Fibroblast of mammary gland (primary cell): ENCODE measurements at regions not wholly inside any gene's neighbourhood (a gene's known extent, or its start where the extent isn't known, plus 50 kb on each side); places are given as distances from the start of the nearest gene placed in this dataset.

ENCODE experiments used
- DNase-seq: peaks from one replicate; pipeline ENCODE4 v3.0.0-alpha.2; 2010; ENCODE audit warnings: low read depth
- H3K4me3 ChIP-seq: 2 replicates; pipeline ENCODE4 v1.5.1; 2011; ENCODE audit warnings: low read depth, mild to moderate bottlenecking, low read length, moderate library complexity; ENCODE audit not compliant: control insufficient read depth
- TF ChIP-seq, protein P1 (sequence below): conservative IDR thresholded peaks from 2 replicates; pipeline ENCODE4 v1.5.1; 2011; ENCODE audit warnings: low read depth, low read length, inconsistent platforms; ENCODE audit not compliant: control insufficient read depth, insufficient read depth

DNA sequence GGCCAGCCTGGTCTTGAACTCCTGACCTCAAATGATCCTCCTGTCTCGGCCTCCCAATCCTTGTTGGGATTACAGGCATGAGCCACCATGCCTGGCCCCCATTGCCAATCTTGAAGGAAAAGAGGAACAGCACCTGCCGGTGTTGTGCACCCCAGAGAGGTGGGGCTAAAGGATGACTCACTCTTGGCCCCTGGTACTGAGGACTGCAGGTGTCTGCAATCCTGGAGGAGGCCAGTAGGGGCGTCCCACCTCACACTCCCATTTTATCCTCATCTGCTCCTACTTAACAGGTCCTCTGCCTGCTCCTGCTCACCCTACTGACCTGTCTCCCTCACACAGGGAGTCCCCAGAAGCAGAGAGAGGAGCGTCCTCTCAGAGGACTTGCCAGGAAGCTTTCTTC, 390.4 kb downstream of the ARHGEF28 start:
- H3K4me3 ChIP-seq, result no peak overlapping the region
- TF ChIP-seq, protein P1, sequence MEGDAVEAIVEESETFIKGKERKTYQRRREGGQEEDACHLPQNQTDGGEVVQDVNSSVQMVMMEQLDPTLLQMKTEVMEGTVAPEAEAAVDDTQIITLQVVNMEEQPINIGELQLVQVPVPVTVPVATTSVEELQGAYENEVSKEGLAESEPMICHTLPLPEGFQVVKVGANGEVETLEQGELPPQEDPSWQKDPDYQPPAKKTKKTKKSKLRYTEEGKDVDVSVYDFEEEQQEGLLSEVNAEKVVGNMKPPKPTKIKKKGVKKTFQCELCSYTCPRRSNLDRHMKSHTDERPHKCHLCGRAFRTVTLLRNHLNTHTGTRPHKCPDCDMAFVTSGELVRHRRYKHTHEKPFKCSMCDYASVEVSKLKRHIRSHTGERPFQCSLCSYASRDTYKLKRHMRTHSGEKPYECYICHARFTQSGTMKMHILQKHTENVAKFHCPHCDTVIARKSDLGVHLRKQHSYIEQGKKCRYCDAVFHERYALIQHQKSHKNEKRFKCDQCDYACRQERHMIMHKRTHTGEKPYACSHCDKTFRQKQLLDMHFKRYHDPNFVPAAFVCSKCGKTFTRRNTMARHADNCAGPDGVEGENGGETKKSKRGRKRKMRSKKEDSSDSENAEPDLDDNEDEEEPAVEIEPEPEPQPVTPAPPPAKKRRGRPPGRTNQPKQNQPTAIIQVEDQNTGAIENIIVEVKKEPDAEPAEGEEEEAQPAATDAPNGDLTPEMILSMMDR, result peak; percentile 24
- no peak for DNase-seq

DNA sequence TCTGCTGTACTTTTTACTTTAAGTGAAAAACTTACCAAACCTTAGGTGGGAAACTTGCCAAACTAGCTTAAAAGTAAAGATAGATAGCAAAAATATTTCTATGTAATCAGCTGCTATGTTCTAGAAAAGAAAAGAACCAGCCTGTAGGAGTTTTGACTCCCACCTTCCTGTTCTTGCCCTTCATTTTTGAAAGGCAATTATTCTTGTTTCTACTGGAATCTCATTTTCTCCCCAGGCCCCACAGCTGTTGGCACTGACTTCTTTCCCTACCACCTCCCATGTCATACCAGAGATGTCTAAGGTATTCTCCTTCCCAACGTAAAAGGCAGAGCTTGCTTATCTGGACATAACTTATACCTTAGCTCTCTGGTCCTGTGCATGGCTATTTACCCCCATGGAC, 389.7 kb downstream of the ARHGEF28 start:
- DNase-seq, result no peak
- H3K4me3 ChIP-seq, result no peak overlapping the region
- TF ChIP-seq, protein P1, result no peak

DNA sequence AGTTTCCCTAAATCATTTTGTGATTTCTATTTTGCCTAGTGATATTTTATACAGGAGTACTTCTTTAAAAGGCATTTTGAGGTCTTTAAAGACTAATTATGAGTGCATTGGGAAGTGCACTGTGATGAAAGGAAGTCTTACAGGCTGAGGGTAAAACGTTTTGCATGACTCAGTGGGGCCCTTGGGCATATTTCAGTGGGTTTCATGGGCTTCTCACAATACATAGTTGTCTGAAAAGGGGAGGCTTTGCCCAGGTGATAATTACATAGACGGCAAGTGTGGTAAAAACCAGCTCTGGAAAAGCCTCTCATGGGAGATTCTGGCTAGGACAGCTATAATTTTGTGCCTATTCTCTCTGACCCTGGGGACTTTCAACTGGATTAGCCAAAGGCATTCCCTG, 387.2 kb downstream of the ARHGEF28 start:
- TF ChIP-seq, protein P1, result no peak
- no peak for DNase-seq
- H3K4me3 ChIP-seq, result no peak overlapping the region

DNA sequence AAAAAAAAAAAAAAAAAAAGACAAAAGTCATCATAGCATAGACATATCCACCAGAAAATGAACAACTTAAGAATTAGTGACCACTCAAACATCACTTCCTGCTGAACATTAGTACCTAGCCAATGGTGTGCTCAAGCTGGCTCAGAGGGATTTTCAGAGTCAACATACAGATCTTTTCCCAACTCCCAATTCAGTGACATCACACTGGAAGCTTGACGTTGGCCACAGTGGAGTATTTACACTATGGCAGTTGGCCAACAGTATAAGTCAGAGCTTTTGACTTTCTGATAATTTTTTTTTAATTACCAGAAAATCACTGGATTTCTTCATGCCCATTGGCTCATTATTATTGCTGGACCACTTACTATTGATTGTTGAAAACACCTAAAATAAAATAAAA, 383.5 kb downstream of the ARHGEF28 start:
- TF ChIP-seq, protein P1, result no peak
- DNase-seq, result peak; percentile 44
- no peak overlapping the region for H3K4me3 ChIP-seq

DNA sequence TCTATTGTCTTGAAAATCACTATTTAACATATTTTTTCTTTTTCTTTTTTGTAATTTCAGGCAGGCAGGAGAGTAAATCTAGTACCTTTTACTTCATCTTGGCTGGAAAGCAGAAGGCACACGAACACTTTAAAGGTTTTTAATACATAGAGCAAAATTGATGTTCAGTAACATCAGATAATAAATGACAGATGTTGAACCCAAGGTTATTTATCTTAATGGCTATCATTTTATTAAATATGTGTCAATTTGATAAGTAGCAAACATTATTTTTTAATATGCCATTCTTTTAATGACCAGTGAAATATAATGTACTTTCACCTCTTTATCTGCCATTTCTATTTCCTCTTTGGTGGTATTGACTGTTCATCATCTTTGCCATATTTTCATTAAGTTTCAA, 381.2 kb downstream of the ARHGEF28 start:
- no peak overlapping the region for H3K4me3 ChIP-seq
- TF ChIP-seq, protein P1, result no peak
- no peak for DNase-seq

DNA sequence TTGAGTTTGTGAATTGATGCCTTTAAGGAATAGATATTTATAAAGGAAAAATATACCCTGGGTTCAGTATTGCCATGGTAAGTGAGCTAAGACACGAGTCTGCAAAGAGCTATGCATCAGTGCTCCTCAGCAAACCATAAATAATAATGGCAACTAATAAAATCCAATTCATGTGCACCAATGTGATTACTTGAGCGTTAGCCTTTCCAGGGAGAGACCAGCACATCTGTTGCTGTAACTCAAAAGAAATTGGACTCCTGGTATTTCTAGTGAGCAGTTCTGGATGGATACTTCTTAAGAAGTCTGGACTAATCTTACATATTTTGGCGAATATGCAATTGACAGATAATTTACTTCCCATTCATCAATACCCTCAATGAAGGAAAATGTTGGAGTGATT, 373.3 kb downstream of the ARHGEF28 start:
- TF ChIP-seq, protein P1, result no peak
- H3K4me3 ChIP-seq, result no peak overlapping the region
- DNase-seq, result no peak

DNA sequence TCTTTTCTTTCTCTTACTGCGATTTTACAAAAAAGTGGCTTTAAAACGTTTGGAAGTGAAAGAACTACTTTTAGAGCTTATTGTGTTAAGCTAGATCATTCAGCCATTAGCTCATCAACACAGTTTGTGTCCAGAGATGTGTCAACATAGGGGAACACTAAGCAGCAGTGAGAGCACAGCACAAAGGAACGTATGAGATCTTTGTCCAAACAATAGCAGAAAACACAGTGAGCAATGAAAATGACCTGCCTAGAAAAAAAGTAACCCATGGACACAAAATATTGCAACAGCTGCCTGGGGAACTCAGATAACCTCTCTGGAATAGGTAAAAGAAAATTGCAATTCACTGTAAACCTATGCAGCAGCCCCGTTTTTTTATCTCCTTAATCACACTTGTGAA, 372.5 kb downstream of the ARHGEF28 start:
- no peak overlapping the region for H3K4me3 ChIP-seq
- peak; percentile 36 for DNase-seq
- TF ChIP-seq, protein P1, result no peak
